Heart left ventricle (tissue), 16 donors: ENCODE measurements at regions not wholly inside any gene's neighbourhood (a gene's known extent, or its start where the extent isn't known, plus 50 kb on each side); places are given as distances from the start of the nearest gene placed in this dataset.
A peak's percentile ranks its signal among the peaks of the same experiment; 100 is the strongest.

Source experiments
- ATAC-seq, 4 donors: fragments of 200-7000 bp; cut with Tn5 transposase; one replicate each; pipeline ENCODE4 v1.9.1; 2020 to 2022; ENCODE audit warnings: moderate library complexity in 4 of 4, mild to moderate bottlenecking in 3 of 4, moderate number of reproducible peaks in 1 of 4
- DNase-seq, 5 donors: peaks; one replicate each; pipeline ENCODE4 v3.0.0-alpha.2; 2020
- H3K27ac ChIP-seq, 12 donors: fragments of 200-600 bp; sonication (generic) in 4 of 12; one replicate each; pipeline versions ENCODE4 v1.5.0 to v1.8.0; 2016 to 2022; ENCODE audit warnings: mild to moderate bottlenecking in 2 of 12
- H3K27me3 ChIP-seq, 9 donors: fragments of 200-600 bp; sonication (generic) in 2 of 9; one replicate each; pipeline versions ENCODE4 v1.5.1 to v1.8.0; 2016 to 2022; ENCODE audit warnings: mild to moderate bottlenecking in 3 of 9
- H3K36me3 ChIP-seq, 9 donors: fragments of 200-600 bp; sonication (generic) in 2 of 9; one replicate each; pipeline versions ENCODE4 v1.5.0 to v1.8.0; 2018 to 2022; ENCODE audit warnings: mild to moderate bottlenecking in 2 of 9
- H3K4me1 ChIP-seq, 12 donors: fragments of 200-600 bp; sonication (generic) in 4 of 12; one replicate each; pipeline versions ENCODE4 v1.5.0 to v1.8.0; 2016 to 2022; ENCODE audit warnings: mild to moderate bottlenecking in 3 of 12
- H3K4me3 ChIP-seq, 12 donors: fragments of 200-600 bp; sonication (generic) in 4 of 12; one replicate each; pipeline versions ENCODE4 v1.5.0 to v1.8.0; 2017 to 2022; ENCODE audit warnings: mild to moderate bottlenecking in 9 of 12, moderate library complexity in 4 of 12
- H3K9me3 ChIP-seq, 12 donors: fragments of 200-600 bp; sonication (generic) in 4 of 12; one replicate each; pipeline versions ENCODE4 v1.5.0 to v1.8.0; 2016 to 2022; ENCODE audit warnings: mild to moderate bottlenecking in 1 of 12
- POLR2A ChIP-seq, 2 donors: fragments of 450-650 bp; IDR thresholded peaks; one replicate each; pipeline ENCODE4 v1.6.1; 2017; ENCODE audit warnings: antibody characterized with exemption in 2 of 2, mild to moderate bottlenecking in 2 of 2, moderate library complexity in 2 of 2
- WGBS, 4 donors: extraction: QIAGEN DNeasy Blood & Tissue Kit in 2 of 4; methylation state at CpG; one replicate each; pipeline versions ENCODE4 v1.1.5 to v1.1.7; 2013 to 2018; 5-methylcytosine and 5-hydroxymethylcytosine counted together
- intact Hi-C, 10 donors: fragments of 100-400 bp; cut with DNase I; formaldehyde crosslinking; loops; one replicate each; pipeline versions ENCODE4 v1.11.1 to v1.14.2; 2022
- TF ChIP-seq, protein P1 (sequence below), 12 donors: fragments of 200-600 bp; sonication (generic) in 4 of 12; IDR thresholded peaks; one replicate each; pipeline versions ENCODE4 v1.5.0 to v1.8.0; 2018 to 2022; ENCODE audit warnings: antibody characterized with exemption in 12 of 12, mild to moderate bottlenecking in 5 of 12
- donor health status: ischemic (EF 13 %, LVEDD 7.1; RV severe dilation, severe dysfunction).
- donor health status: healthy with polysubstance abuse.
- donor health status: DM: no; HTN: yes; CAD: no.
- donor health status: DM: no; HTN: no; CAD: no.
- donor health status: ischemic (EF 25% LVEDD 6.9; RV normal size, moderate dysfunction).
- donor health status: ischemic (EF 25% LVEDD 5.7; RV mildly dilated, moderate dysfunction).
- donor health status: healthy.
- donor health status: DM: yes; HTN: yes; CAD: no.
- donor health status: ischemic (EF 35%, LVEDD 5.7; RV mildly dilated, moderate dysfunction).
- donor health status: nonischemic (EF 11% LVEDD 7.7; RV severe dilation, severe dysfunction).
- donor health status: DM: yes; HTN: yes; CAD: no.
- donor health status: PGD.
- donor health status: ischemic (EF 29% LVEDD 5.4; RV normal size, mild dysfunction).
- donor health status: nonischemic (EF 23%, LVEDD 6.1; RV moderate dilation, normal function).

- H3K27me3 ChIP-seq = peaks cover 0 to 7% (median 0%) of the 10 kb centered on the region in 9 donors
- H3K4me1 ChIP-seq = peaks cover 0 to 7% (median 0%) of the 10 kb centered on the region in 12 donors
- intact Hi-C loops = no loop called here
- H3K36me3 ChIP-seq = peaks cover 0 to 13% (median 0%) of the 10 kb centered on the region in 9 donors
- peaks cover 0 to 3% (median 0%) of the 10 kb centered on the region in 12 donors for H3K9me3 ChIP-seq
- H3K27ac ChIP-seq = no peak overlapping the region
- H3K4me3 ChIP-seq = peak overlapping the region in 7 of 12 donors; percentile 10 to 30 (median 24)
- TF ChIP-seq POLR2A (IDR thresholded peaks at IDR 0.05) = no peak
- TF ChIP-seq, protein P1, sequence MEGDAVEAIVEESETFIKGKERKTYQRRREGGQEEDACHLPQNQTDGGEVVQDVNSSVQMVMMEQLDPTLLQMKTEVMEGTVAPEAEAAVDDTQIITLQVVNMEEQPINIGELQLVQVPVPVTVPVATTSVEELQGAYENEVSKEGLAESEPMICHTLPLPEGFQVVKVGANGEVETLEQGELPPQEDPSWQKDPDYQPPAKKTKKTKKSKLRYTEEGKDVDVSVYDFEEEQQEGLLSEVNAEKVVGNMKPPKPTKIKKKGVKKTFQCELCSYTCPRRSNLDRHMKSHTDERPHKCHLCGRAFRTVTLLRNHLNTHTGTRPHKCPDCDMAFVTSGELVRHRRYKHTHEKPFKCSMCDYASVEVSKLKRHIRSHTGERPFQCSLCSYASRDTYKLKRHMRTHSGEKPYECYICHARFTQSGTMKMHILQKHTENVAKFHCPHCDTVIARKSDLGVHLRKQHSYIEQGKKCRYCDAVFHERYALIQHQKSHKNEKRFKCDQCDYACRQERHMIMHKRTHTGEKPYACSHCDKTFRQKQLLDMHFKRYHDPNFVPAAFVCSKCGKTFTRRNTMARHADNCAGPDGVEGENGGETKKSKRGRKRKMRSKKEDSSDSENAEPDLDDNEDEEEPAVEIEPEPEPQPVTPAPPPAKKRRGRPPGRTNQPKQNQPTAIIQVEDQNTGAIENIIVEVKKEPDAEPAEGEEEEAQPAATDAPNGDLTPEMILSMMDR (IDR thresholded peaks at IDR 0.05) = no peak
- DNase-seq = no peak
- ATAC-seq = peak in 3 of 4 donors; percentile 53 to 74 (median 55)
- 29 to 53% (median 42%) methylated on average over 48 to 72 of the region's 72 CpGs for WGBS, 4 donors
Observed at GRCh38 chr19:5228932-5229777, 111.5 kb downstream of the PTPRS start.

- H3K36me3 ChIP-seq = peaks cover 0 to 13% (median 0%) of the 10 kb centered on the region in 9 donors
- H3K4me1 ChIP-seq = peaks cover 0 to 7% (median 0%) of the 10 kb centered on the region in 12 donors
- no peak for ATAC-seq
- intact Hi-C loops = no loop called here
- no peak overlapping the region for H3K4me3 ChIP-seq
- TF ChIP-seq, protein P1 (IDR thresholded peaks at IDR 0.05) = no peak
- no peak for TF ChIP-seq POLR2A (IDR thresholded peaks at IDR 0.05)
- peaks cover 0 to 7% (median 0%) of the 10 kb centered on the region in 9 donors for H3K27me3 ChIP-seq
- 85 to 89% (median 86%) methylated on average over 6 of the region's 6 CpGs for WGBS, 4 donors
- no peak for DNase-seq
- peaks cover 0 to 3% (median 0%) of the 10 kb centered on the region in 12 donors for H3K9me3 ChIP-seq
- H3K27ac ChIP-seq = no peak overlapping the region
Observed at GRCh38 chr19:5228490-5228889, 112.1 kb downstream of the PTPRS start.

- Histone ChIP-seq H3K27me3 (peaks cover 0 to 7% (median 0%) of the 10 kb centered on the region in 9 donors), H3K4me3 (no peak overlapping the region), H3K9me3 (no peaks in the 10 kb centered on the region), H3K36me3 (peaks cover 0 to 29% (median 4%) of the 10 kb centered on the region in 9 donors), H3K27ac (no peak overlapping the region), H3K4me1 (peaks cover 0 to 7% (median 0%) of the 10 kb centered on the region in 12 donors)
- peak in 1 of 4 donors; percentile 32 for ATAC-seq
- 78 to 83% (median 78%) methylated on average over 28 of the region's 28 CpGs for WGBS, 4 donors
- no peak for DNase-seq
- TF ChIP-seq POLR2A (IDR thresholded peaks at IDR 0.05) = no peak
- TF ChIP-seq, protein P1 (IDR thresholded peaks at IDR 0.05) = peak in 11 of 12 donors; percentile 13 to 51 (median 29)
- intact Hi-C loops = no loop called here
Observed at GRCh38 chr19:5225486-5226345, 114.9 kb downstream of the PTPRS start.
